K562 (cell line): ENCODE measurements at regions not wholly inside any gene's neighbourhood (a gene's known extent, or its start where the extent isn't known, plus 50 kb on each side); places are given as distances from the start of the nearest gene placed in this dataset.

Source experiments
- ATAC-seq: fragments of 200-7000 bp; cut with Tn5 transposase; 3 replicates; pipeline ENCODE4 v1.9.1; 2020; ENCODE audit warnings: moderate library complexity
- BruUV-seq: library from RNA; stranded (reverse); fragments of 400-500 nt; replicated peaks from 2 replicates; lab custom pipeline; 2021; lab: Mats Ljungman, UMichigan
- CTCF ChIA-PET: fragments of 300-600 bp; formaldehyde crosslinking; extraction: SDS; loops from one replicate; lab custom pipeline; 2021; ENCODE audit warnings: low intra/inter-chr PET ratio; lab: Yijun Ruan, JAX
- POLR2A ChIA-PET: fragments of 300-600, 350-650 bp; sonication (Branson Sonifier 250); formaldehyde crosslinking; extraction: SDS; loops from one replicate; lab custom pipeline; 2021; ENCODE audit warnings: antibody characterized with exemption, inconsistent platforms; lab: Yijun Ruan, JAX
- DNase-seq, 4 experiments: peaks; one replicate each; pipeline versions ENCODE4 v3.0.0 to v3.0.0-alpha.2; 2011 to 2018; ENCODE audit warnings: low spot score in 3 of 4, mixed read lengths in 3 of 4; ENCODE audit errors: extremely low read depth in 1 of 4
- FAIRE-seq: peaks from 2 replicates; lab custom pipeline; 2011; peaks lifted over from hg19 to GRCh38; lab: Jason Lieb, UNC
- H2AFZ ChIP-seq: 2 replicates; pipeline ENCODE4 v1.6.0; 2011; ENCODE audit warnings: low read depth, low read length, control low read depth, inconsistent platforms
- H3K27ac ChIP-seq: fragments of 200-600 bp; 3 replicates; pipeline ENCODE4 v1.8.0; 2011; ENCODE audit warnings: low read depth, mild to moderate bottlenecking, control low read depth, inconsistent platforms, low read length, moderate library complexity, mixed read lengths; ENCODE audit errors: extremely low read depth
- H3K27me3 ChIP-seq, 2 experiments: fragments of 300-600 bp in 1 of 2; 2 replicates in 1 of 2; 3 replicates in 1 of 2; pipeline versions ENCODE4 v1.6.0 to v1.8.0; 2011; ENCODE audit warnings: inconsistent platforms in 2 of 2, low read length in 2 of 2, mild to moderate bottlenecking in 1 of 2, mixed read lengths in 1 of 2, moderate library complexity in 1 of 2; ENCODE audit not compliant: control insufficient read depth in 2 of 2, insufficient read depth in 2 of 2
- H3K36me3 ChIP-seq: fragments of 300-600 bp; 3 replicates; pipeline ENCODE4 v1.8.0; 2011; ENCODE audit warnings: mild to moderate bottlenecking, low read length, inconsistent platforms; ENCODE audit not compliant: control insufficient read depth, insufficient read depth
- H3K4me1 ChIP-seq, 2 experiments: fragments of 200-600 bp in 1 of 2; replicated peaks in 1 of 2; 2 replicates in 1 of 2; 3 replicates in 1 of 2; pipeline versions ENCODE4 v1.5.1 to v1.8.0; 2011; ENCODE audit warnings: inconsistent platforms in 2 of 2, low read length in 2 of 2, mild to moderate bottlenecking in 1 of 2, mixed read lengths in 1 of 2, moderate library complexity in 1 of 2; ENCODE audit not compliant: control insufficient read depth in 2 of 2, insufficient read depth in 2 of 2
- H3K4me2 ChIP-seq: 2 replicates; pipeline ENCODE4 v1.6.1; 2011; ENCODE audit warnings: low read length, control low read depth, inconsistent platforms, mixed read lengths; ENCODE audit not compliant: insufficient read depth
- H3K4me3 ChIP-seq: fragments of 200-600 bp; sonication (generic), shearing (Covaris generic); 2 replicates; pipeline ENCODE4 v1.5.1; 2016; ENCODE audit warnings: control low read depth, inconsistent platforms
- H3K79me2 ChIP-seq: fragments of 200-600 bp; 3 replicates; pipeline ENCODE4 v1.8.0; 2011; ENCODE audit warnings: low read length, inconsistent platforms; ENCODE audit not compliant: control insufficient read depth, insufficient read depth
- H3K9ac ChIP-seq, 2 experiments: 2 replicates each; pipeline versions ENCODE4 v1.6.0 to v1.6.1; 2011; ENCODE audit warnings: low read depth in 2 of 2, low read length in 2 of 2, control low read depth in 1 of 2, inconsistent platforms in 1 of 2, mild to moderate bottlenecking in 1 of 2, mixed read lengths in 1 of 2; ENCODE audit not compliant: insufficient read depth in 1 of 2
- H3K9me1 ChIP-seq: one replicate; pipeline ENCODE4 v1.6.0; 2011; ENCODE audit warnings: inconsistent platforms, mild to moderate bottlenecking, low read length, moderate library complexity; ENCODE audit not compliant: control insufficient read depth, insufficient read depth
- H3K9me3 ChIP-seq: replicated peaks from 2 replicates; pipeline ENCODE4 v1.5.1; 2011; ENCODE audit warnings: low read depth, low read length, inconsistent platforms; ENCODE audit not compliant: control insufficient read depth, insufficient read depth
- H4K20me1 ChIP-seq: replicated peaks from 2 replicates; pipeline ENCODE4 v1.6.1; 2011; ENCODE audit warnings: low read length, inconsistent platforms, mixed read lengths; ENCODE audit not compliant: control insufficient read depth, insufficient read depth
- ARID1B ChIP-seq: fragments of 450-650 bp; IDR thresholded peaks from 2 replicates; pipeline ENCODE4 v1.6.1; 2016; ENCODE audit warnings: antibody characterized with exemption, mild to moderate bottlenecking, inconsistent platforms
- ESRRB ChIP-seq: fragments of 250-450 bp; sonication (Bioruptor Pico); IDR thresholded peaks from 2 replicates; pipeline ENCODE4 v1.5.0; 2020; ENCODE audit warnings: mild to moderate bottlenecking, moderate library complexity, borderline replicate concordance
- HDAC2 ChIP-seq: fragments of 450-650 bp; IDR thresholded peaks from 2 replicates; pipeline ENCODE4 v1.6.1; 2016; ENCODE audit warnings: mild to moderate bottlenecking
- HDAC3 ChIP-seq: fragments of 450-650 bp; IDR thresholded peaks from 2 replicates; pipeline ENCODE4 v1.6.1; 2018; ENCODE audit warnings: borderline replicate concordance, mild to moderate bottlenecking, moderate library complexity; ENCODE audit not compliant: partially characterized antibody
- MAFF ChIP-seq: IDR thresholded peaks from 2 replicates; pipeline ENCODE4 v1.6.1; 2012; ENCODE audit warnings: low read length, improper control_type of control experiment
- MIER1 ChIP-seq: fragments of 450-650 bp; IDR thresholded peaks from 2 replicates; pipeline ENCODE4 v1.6.1; 2016; ENCODE audit warnings: antibody characterized with exemption, mild to moderate bottlenecking, low read depth
- MTA3 ChIP-seq: fragments of 450-650 bp; formaldehyde crosslinking; IDR thresholded peaks from 2 replicates; pipeline ENCODE4 v1.6.1; 2017; ENCODE audit warnings: mild to moderate bottlenecking, borderline replicate concordance
- NR2F6 ChIP-seq: fragments of 450-650 bp; formaldehyde crosslinking; IDR thresholded peaks from 2 replicates; pipeline ENCODE4 v1.4.0; 2020; ENCODE audit warnings: mild to moderate bottlenecking
- RAD51 ChIP-seq: fragments of 450-650 bp; IDR thresholded peaks from 2 replicates; pipeline ENCODE4 v1.7.1; 2016; ENCODE audit warnings: low read depth, mild to moderate bottlenecking, borderline replicate concordance
- RBM14 ChIP-seq: fragments of 200-400 bp; formaldehyde crosslinking; IDR thresholded peaks from 2 replicates; pipeline ENCODE4 v1.6.1; 2018; ENCODE audit warnings: low read depth, mild to moderate bottlenecking, low read length, moderate library complexity, borderline replicate concordance; ENCODE audit not compliant: insufficient read depth
- TRIM24 ChIP-seq, 2 experiments: fragments of 450-650 bp; IDR thresholded peaks; 2 replicates each; pipeline ENCODE4 v1.6.1; 2016
- ZNF232 ChIP-seq: sonication (generic); formaldehyde crosslinking; IDR thresholded peaks from 2 replicates; pipeline ENCODE4 v1.8.0; 2022; ENCODE audit warnings: mild to moderate bottlenecking, missing genetic modification reagents
- ZNF24 ChIP-seq: fragments of 450-650 bp; IDR thresholded peaks from 2 replicates; pipeline ENCODE4 v1.6.1; 2016
- ZNF354B ChIP-seq: fragments of 250-450 bp; sonication (Bioruptor Pico); IDR thresholded peaks from 2 replicates; pipeline ENCODE4 v1.4.0; 2020
- ZNF764 ChIP-seq: fragments of 250-450 bp; sonication (Bioruptor Pico); IDR thresholded peaks from 2 replicates; pipeline ENCODE4 v1.4.0; 2020; ENCODE audit warnings: low read depth, mild to moderate bottlenecking, moderate library complexity
- ZNF778 ChIP-seq: fragments of 450-650 bp; formaldehyde crosslinking; IDR thresholded peaks from 2 replicates; pipeline ENCODE4 v1.4.0; 2020; ENCODE audit warnings: mild to moderate bottlenecking, moderate library complexity
- ZNF780A ChIP-seq: fragments of 250-450 bp; sonication (Bioruptor Pico); IDR thresholded peaks from 2 replicates; pipeline ENCODE4 v1.5.0; 2021; ENCODE audit warnings: mild to moderate bottlenecking
- ZSCAN32 ChIP-seq: fragments of 450-650 bp; formaldehyde crosslinking; IDR thresholded peaks from 2 replicates; pipeline ENCODE4 v1.4.0; 2020; ENCODE audit warnings: mild to moderate bottlenecking, moderate library complexity
- WGBS: fragments of 100-300 bp; shearing (Covaris generic); methylation state at CpG from one replicate; pipeline ENCODE4 v1.1.6; 2016; ENCODE audit warnings: low coverage, mixed read lengths; ENCODE audit not compliant: insufficient coverage; ENCODE audit errors: missing lambda C conversion rate; 5-methylcytosine and 5-hydroxymethylcytosine counted together
- in situ Hi-C: fragments of 300-500 bp; cut with MboI; formaldehyde crosslinking; loops from 4 replicates; pipeline ENCODE4 v1.15.0; 2018; ENCODE audit warnings: inconsistent platforms, mixed read lengths
- intact Hi-C: fragments of 100-400 bp; cut with micrococcal nuclease; formaldehyde crosslinking; loops from 2 replicates; pipeline ENCODE4 v1.14.2; 2022
- TF ChIP-seq, protein P1 (sequence below): sonication (generic); formaldehyde crosslinking; IDR thresholded peaks from 2 replicates; pipeline ENCODE4 v1.8.0; 2023; ENCODE audit warnings: mild to moderate bottlenecking, missing genetic modification reagents
- TF ChIP-seq, protein P2 (sequence below): fragments of 450-650 bp; IDR thresholded peaks from 2 replicates; pipeline ENCODE4 v1.6.1; 2016; ENCODE audit warnings: antibody characterized with exemption

DNA sequence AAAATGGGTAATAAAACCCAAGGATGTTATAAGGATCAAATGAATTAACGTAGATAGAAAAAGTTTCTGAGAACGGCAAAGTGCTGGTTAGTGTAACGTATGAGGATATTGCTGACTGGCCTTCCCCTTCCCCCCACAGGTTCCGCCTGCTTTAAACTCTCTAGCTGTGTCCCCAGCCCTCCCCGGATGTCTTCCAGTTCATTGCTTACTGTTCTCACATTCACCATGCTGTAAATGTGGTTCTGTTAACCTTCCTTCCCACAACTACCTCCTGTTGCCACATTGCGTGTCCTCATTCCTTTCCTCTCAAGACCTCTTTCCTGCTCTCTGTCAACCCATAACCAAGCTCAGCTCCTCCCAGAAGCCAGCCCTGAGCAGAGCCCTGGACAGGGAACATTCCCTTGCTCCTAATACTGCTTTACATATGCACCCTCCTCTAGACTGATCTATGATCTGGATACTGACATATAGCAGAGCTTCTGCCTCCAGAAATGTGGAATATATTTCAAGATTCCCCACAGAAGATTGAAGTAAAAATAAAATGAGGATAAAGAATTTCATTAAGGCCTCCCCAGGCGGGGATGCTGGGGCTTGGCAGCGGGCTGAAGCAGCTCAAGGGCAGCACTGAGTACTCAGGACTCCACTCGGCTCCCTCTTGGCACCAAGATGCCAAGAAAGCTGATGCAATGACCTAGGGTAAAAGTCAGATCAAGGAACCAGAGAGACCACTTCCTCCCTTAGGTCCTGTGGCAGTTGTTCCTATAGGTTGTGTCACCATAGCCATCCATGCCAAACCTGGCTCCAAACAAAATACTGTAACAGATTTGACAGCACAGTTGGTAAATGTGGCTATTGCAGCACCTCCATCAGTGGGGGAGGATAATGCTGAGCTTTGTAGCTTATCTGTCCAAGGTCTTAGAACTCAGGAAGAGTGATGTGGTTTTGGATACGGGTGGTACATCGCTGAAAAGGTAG is 136.4 kb upstream of the PIK3C3 start:
- no TSS peak for BruUV-seq
- ATAC-seq, result no peak
- Histone ChIP-seq H3K9me3 (no peaks in the 10 kb centered on the region), H3K9ac (no peak overlapping the region), H3K4me3 (no peak overlapping the region), H3K79me2 (no peaks in the 10 kb centered on the region), H3K4me1 (no peaks in the 10 kb centered on the region), H2AFZ (no peak overlapping the region), H3K27me3 (no peaks in the 10 kb centered on the region), H3K36me3 (no peaks in the 10 kb centered on the region), H3K4me2 (no peak overlapping the region), H4K20me1 (no peaks in the 10 kb centered on the region), H3K9me1 (no peaks in the 10 kb centered on the region), H3K27ac (no peak overlapping the region)
- POLR2A ChIA-PET, result no interaction called here
- TF ChIP-seq, protein P1, sequence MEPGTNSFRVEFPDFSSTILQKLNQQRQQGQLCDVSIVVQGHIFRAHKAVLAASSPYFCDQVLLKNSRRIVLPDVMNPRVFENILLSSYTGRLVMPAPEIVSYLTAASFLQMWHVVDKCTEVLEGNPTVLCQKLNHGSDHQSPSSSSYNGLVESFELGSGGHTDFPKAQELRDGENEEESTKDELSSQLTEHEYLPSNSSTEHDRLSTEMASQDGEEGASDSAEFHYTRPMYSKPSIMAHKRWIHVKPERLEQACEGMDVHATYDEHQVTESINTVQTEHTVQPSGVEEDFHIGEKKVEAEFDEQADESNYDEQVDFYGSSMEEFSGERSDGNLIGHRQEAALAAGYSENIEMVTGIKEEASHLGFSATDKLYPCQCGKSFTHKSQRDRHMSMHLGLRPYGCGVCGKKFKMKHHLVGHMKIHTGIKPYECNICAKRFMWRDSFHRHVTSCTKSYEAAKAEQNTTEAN (CRISPR knock-in tag), result no peak
- TF ChIP-seq RBM14 (no peak), ZNF778 (no peak), TRIM24 (IDR thresholded peaks at IDR 0.05) (no peak), ESRRB (CRISPR knock-in tag) (no peak), HDAC2 (no peak), MAFF (no peak), ZNF24 (no peak), RAD51 (no peak), ZNF354B (CRISPR knock-in tag) (no peak), ZNF232 (CRISPR knock-in tag) (no peak), ZSCAN32 (CRISPR knock-in tag) (no peak), ZNF780A (CRISPR knock-in tag) (no peak), ZNF764 (CRISPR knock-in tag) (no peak), NR2F6 (no peak), HDAC3 (no peak), MTA3 (no peak), ARID1B (no peak), MIER1 (no peak)
- TF ChIP-seq, protein P2, sequence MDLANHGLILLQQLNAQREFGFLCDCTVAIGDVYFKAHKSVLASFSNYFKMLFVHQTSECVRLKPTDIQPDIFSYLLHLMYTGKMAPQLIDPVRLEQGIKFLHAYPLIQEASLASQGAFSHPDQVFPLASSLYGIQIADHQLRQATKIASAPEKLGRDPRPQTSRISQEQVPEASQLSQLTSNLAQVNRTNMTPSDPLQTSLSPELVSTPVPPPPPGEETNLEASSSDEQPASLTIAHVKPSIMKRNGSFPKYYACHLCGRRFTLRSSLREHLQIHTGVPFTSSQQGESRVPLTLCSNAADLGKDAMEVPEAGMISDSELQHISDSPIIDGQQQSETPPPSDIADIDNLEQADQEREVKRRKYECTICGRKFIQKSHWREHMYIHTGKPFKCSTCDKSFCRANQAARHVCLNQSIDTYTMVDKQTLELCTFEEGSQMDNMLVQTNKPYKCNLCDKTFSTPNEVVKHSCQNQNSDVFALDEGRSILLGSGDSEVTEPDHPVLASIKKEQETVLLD, result no peak
- no peak for FAIRE-seq
- intact Hi-C loops (no loop called here), in situ Hi-C loops (no loop called here)
- WGBS, result 1% methylated on average over 11 of the region's 11 CpGs
- no peak for DNase-seq
- CTCF ChIA-PET, result no interaction called here
